Panc1 (cell line): ENCODE measurements at regions not wholly inside any gene's neighbourhood (a gene's known extent, or its start where the extent isn't known, plus 50 kb on each side); places are given as distances from the start of the nearest gene placed in this dataset.

Experiments used
- ATAC-seq: fragments of 200-7000 bp; cut with Tn5 transposase; 2 replicates; pipeline ENCODE4 v1.9.1; 2020; ENCODE audit warnings: mild to moderate bottlenecking, moderate library complexity
- BruUV-seq: library from RNA; stranded (reverse); fragments of 400-500 nt; replicated peaks from 2 replicates; lab custom pipeline; 2021; lab: Mats Ljungman, UMichigan
- CTCF ChIA-PET: fragments of 300-600 bp; sonication (Branson Sonifier 250); formaldehyde crosslinking; loops from one replicate; lab custom pipeline; 2022; ENCODE audit warnings: antibody characterized with exemption; lab: Charles Lee
- POLR2A ChIA-PET: fragments of 300-600 bp; sonication (Branson Sonifier 250); formaldehyde crosslinking; loops from one replicate; lab custom pipeline; 2022; ENCODE audit warnings: antibody characterized with exemption; lab: Charles Lee
- DNase-seq: peaks from one replicate; pipeline ENCODE4 v3.0.0-alpha.2; 2010; ENCODE audit warnings: low read depth, low spot score
- H3K27ac ChIP-seq: 2 replicates; pipeline ENCODE4 v1.5.1; 2011; ENCODE audit warnings: mild to moderate bottlenecking, low read length, inconsistent platforms
- H3K27me3 ChIP-seq: fragments of 200-500 bp; sonication (Bioruptor generic); 2 replicates; pipeline ENCODE4 v1.6.0; 2014; ENCODE audit warnings: low read length, inconsistent platforms; ENCODE audit not compliant: control insufficient read depth, insufficient read depth
- H3K36me3 ChIP-seq: fragments of 200-500 bp; sonication (Bioruptor generic); 2 replicates; pipeline ENCODE4 v1.5.1; 2014; ENCODE audit warnings: inconsistent platforms, mild to moderate bottlenecking, low read length, moderate library complexity; ENCODE audit not compliant: control insufficient read depth, insufficient read depth
- H3K4me1 ChIP-seq: 2 replicates; pipeline ENCODE4 v1.5.1; 2011; ENCODE audit warnings: inconsistent platforms, mild to moderate bottlenecking, low read length, moderate library complexity; ENCODE audit not compliant: control insufficient read depth, insufficient read depth
- H3K4me3 ChIP-seq, 2 experiments: 2 replicates each; pipeline ENCODE4 v1.5.1; 2011 to 2012; ENCODE audit warnings: low read depth in 2 of 2, low read length in 2 of 2, mild to moderate bottlenecking in 2 of 2, inconsistent platforms in 1 of 2, moderate library complexity in 1 of 2
- H3K9me3 ChIP-seq: fragments of 200-500 bp; sonication (Bioruptor generic); 2 replicates; pipeline ENCODE4 v1.5.1; 2014; ENCODE audit warnings: low read depth, mild to moderate bottlenecking, inconsistent platforms, low read length, moderate library complexity; ENCODE audit not compliant: control insufficient read depth, insufficient read depth
- POLR2AphosphoS5 ChIP-seq: IDR thresholded peaks from 2 replicates; pipeline ENCODE4 v1.6.1; 2012; ENCODE audit warnings: mild to moderate bottlenecking, low read depth, low read length, moderate library complexity
- SIN3A ChIP-seq: IDR thresholded peaks from 2 replicates; pipeline ENCODE4 v1.6.1; 2012; ENCODE audit warnings: low read depth, mild to moderate bottlenecking, low read length, moderate library complexity, borderline replicate concordance; ENCODE audit not compliant: insufficient read depth
- TCF7L2 ChIP-seq: IDR thresholded peaks from 2 replicates; pipeline ENCODE4 v1.6.1; 2011; ENCODE audit warnings: mild to moderate bottlenecking, low read depth, low read length, inconsistent platforms
- in situ Hi-C: cut with HindIII; loops from 2 replicates; pipeline ENCODE4 v1.10.0; 2016; ENCODE audit warnings: low sequenced_read_pairs, low pct_unique_long_range_greater_than_20kb
- intact Hi-C: fragments of 100-400 bp; cut with micrococcal nuclease; formaldehyde crosslinking; loops from one replicate; pipeline ENCODE4 v1.10.0; 2022; ENCODE audit not compliant: unreplicated experiment
- TF ChIP-seq, protein P1 (sequence below), 2 experiments: IDR thresholded peaks; 2 replicates each; pipeline ENCODE4 v1.6.1; 2011 to 2012; ENCODE audit warnings: low read depth in 2 of 2, control low read depth in 1 of 2, low read length in 1 of 2, mild to moderate bottlenecking in 1 of 2, moderate library complexity in 1 of 2; ENCODE audit not compliant: insufficient read depth in 1 of 2
- TF ChIP-seq, protein P2 (sequence below): fragments of 450-650 bp; IDR thresholded peaks from 2 replicates; pipeline ENCODE4 v1.5.1; 2017; ENCODE audit warnings: mild to moderate bottlenecking

DNA sequence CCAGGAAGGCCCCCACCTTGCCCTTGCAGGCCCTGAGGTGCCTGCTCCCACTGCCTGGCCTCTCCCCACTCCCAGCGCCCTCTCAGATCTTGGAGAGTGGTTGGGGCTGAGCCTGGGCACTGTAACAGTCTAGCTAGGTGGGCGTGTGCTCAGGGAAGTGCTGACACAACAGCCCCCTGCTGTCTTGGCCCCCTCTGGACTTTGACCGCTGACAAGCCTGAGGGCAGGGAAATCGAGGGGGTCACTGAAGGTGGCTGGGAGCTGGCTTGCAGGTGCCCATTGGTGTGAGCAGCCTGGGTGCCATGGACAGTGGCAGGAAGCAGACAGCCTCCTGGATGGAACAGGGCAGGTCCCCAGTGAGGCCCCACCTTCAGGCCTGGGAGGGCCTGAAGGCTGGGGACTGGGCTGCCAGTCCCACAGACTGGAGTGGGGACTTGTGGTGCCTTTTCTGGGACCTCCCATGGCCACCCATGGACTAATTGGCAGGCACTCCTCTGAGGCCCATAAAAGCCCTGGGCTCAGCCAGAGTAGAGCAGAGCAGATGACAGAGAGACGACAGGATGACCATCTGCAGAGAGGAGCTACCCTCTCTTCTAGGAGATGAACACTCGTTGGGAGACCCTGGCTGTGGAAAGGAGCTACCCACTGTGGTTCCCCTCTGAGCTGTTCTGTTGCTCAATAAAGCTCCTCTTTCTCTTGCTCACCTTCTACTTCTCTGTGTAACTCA lies 158.6 kb upstream of the SLC38A2 start:
- no peak for TF ChIP-seq POLR2AphosphoS5
- ChIA-PET POLR2A (interaction anchor here (0.7 kb wide), 1 partner anchor 159 kb away, joined by 3 read pairs; no protein-coding TSS in a partner anchor), CTCF (no interaction called here)
- Histone ChIP-seq H3K4me3 (no peak overlapping the region), H3K9me3 (peaks cover 40% of the 10 kb centered on the region), H3K27ac (no peak overlapping the region), H3K4me1 (no peaks in the 10 kb centered on the region), H3K36me3 (no peaks in the 10 kb centered on the region), H3K27me3 (no peaks in the 10 kb centered on the region)
- BruUV-seq = no TSS peak
- ATAC-seq = no peak
- DNase-seq = no peak
- intact Hi-C loops = no loop called here
- in situ Hi-C loops = no loop called here

DNA sequence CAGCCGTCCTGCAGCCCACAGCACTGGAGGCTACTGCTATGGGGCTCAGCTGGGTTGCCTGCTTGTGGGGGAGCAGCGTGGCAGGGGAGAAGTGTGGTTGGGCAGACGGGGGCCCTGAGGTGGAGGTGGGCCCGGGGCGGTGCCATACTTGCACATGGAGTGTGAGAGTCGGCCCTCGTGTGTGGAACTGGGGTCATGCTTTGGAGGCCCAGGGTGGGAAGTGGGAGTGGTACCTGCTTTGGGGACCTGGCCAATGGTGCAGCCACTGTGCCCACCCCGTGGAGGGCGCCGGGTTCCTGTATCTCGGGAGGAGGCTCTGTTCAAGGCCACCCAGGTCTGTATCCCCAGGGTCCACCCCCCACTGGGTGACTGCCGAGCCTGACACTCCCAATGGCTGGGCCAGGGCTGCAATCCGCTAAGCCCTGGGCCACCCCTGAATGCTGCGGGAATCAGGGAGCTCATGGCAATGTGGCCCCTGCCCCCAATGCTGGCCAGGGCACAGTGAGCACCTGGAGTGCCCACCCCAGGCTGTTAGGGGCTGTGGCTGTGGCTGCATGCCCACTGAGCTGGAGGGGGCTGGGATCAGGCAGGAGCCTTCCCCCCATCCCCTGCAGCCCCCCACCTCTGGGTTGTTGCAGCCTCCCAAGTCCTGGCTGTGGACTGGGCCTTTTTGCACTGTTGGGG lies 157.9 kb upstream of the SLC38A2 start:
- H3K36me3 ChIP-seq = no peaks in the 10 kb centered on the region
- ATAC-seq = no peak
- H3K9me3 ChIP-seq = peaks cover 40% of the 10 kb centered on the region
- in situ Hi-C loops = no loop called here
- TF ChIP-seq, protein P1, sequence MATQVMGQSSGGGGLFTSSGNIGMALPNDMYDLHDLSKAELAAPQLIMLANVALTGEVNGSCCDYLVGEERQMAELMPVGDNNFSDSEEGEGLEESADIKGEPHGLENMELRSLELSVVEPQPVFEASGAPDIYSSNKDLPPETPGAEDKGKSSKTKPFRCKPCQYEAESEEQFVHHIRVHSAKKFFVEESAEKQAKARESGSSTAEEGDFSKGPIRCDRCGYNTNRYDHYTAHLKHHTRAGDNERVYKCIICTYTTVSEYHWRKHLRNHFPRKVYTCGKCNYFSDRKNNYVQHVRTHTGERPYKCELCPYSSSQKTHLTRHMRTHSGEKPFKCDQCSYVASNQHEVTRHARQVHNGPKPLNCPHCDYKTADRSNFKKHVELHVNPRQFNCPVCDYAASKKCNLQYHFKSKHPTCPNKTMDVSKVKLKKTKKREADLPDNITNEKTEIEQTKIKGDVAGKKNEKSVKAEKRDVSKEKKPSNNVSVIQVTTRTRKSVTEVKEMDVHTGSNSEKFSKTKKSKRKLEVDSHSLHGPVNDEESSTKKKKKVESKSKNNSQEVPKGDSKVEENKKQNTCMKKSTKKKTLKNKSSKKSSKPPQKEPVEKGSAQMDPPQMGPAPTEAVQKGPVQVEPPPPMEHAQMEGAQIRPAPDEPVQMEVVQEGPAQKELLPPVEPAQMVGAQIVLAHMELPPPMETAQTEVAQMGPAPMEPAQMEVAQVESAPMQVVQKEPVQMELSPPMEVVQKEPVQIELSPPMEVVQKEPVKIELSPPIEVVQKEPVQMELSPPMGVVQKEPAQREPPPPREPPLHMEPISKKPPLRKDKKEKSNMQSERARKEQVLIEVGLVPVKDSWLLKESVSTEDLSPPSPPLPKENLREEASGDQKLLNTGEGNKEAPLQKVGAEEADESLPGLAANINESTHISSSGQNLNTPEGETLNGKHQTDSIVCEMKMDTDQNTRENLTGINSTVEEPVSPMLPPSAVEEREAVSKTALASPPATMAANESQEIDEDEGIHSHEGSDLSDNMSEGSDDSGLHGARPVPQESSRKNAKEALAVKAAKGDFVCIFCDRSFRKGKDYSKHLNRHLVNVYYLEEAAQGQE (IDR thresholded peaks at IDR 0.05; ENCODE audit: insufficient read depth in 1 of 2, low read depth in 2 of 2, low read length in 1 of 2) = no peak
- no peak for TF ChIP-seq SIN3A
- no peak for TF ChIP-seq POLR2AphosphoS5
- TF ChIP-seq, protein P2, sequence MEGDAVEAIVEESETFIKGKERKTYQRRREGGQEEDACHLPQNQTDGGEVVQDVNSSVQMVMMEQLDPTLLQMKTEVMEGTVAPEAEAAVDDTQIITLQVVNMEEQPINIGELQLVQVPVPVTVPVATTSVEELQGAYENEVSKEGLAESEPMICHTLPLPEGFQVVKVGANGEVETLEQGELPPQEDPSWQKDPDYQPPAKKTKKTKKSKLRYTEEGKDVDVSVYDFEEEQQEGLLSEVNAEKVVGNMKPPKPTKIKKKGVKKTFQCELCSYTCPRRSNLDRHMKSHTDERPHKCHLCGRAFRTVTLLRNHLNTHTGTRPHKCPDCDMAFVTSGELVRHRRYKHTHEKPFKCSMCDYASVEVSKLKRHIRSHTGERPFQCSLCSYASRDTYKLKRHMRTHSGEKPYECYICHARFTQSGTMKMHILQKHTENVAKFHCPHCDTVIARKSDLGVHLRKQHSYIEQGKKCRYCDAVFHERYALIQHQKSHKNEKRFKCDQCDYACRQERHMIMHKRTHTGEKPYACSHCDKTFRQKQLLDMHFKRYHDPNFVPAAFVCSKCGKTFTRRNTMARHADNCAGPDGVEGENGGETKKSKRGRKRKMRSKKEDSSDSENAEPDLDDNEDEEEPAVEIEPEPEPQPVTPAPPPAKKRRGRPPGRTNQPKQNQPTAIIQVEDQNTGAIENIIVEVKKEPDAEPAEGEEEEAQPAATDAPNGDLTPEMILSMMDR = no peak
- no peak for TF ChIP-seq TCF7L2
- H3K27ac ChIP-seq = no peak overlapping the region
- POLR2A ChIA-PET = no interaction called here
- no peaks in the 10 kb centered on the region for H3K27me3 ChIP-seq
- no TSS peak for BruUV-seq
- no peak overlapping the region for H3K4me3 ChIP-seq
- CTCF ChIA-PET = no interaction called here
- no peak for DNase-seq
- intact Hi-C loops = no loop called here
- no peaks in the 10 kb centered on the region for H3K4me1 ChIP-seq

DNA sequence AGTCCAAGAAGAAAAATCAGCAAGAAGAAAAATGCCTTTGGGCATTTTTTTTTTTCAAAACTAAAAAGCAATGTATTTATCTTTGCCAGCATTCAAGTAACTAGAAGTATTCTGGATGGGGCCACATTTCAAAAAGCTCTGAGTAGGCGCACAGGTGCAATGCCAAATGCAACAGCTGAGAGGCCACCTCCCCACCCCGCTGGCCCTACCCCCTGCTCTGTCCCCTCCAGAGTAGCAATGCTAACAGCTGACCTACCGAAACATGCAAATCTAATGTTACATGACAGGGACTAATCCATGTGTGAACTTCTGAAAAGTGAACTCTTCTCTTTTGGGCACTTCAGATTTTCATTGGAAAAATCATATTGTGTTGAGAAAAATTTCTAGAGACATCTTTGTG lies 153.7 kb upstream of the SLC38A2 start:
- H3K36me3 ChIP-seq = no peaks in the 10 kb centered on the region
- ChIA-PET POLR2A (no interaction called here), CTCF (no interaction called here)
- H3K4me3 ChIP-seq = no peak overlapping the region
- H3K27ac ChIP-seq = no peak overlapping the region
- H3K4me1 ChIP-seq = peaks cover 3% of the 10 kb centered on the region
- intact Hi-C loops = no loop called here
- BruUV-seq = no TSS peak
- in situ Hi-C loops = no loop called here
- TF ChIP-seq POLR2AphosphoS5 = no peak
- no peak for TF ChIP-seq SIN3A
- TF ChIP-seq, protein P1 (IDR thresholded peaks at IDR 0.05; ENCODE audit: insufficient read depth in 1 of 2, low read depth in 2 of 2, low read length in 1 of 2) = no peak
- peaks cover 26% of the 10 kb centered on the region for H3K9me3 ChIP-seq
- no peak for ATAC-seq
- H3K27me3 ChIP-seq = no peaks in the 10 kb centered on the region
- no peak for DNase-seq
